HepG2 (cell line): ENCODE measurements at regions not wholly inside any gene's neighbourhood (a gene's known extent, or its start where the extent isn't known, plus 50 kb on each side); places are given as distances from the start of the nearest gene placed in this dataset.

Experiments used
- ATF3 ChIP-seq: sonication (generic); formaldehyde crosslinking; IDR thresholded peaks from 2 replicates; pipeline ENCODE4 v1.4.0; 2020; ENCODE audit warnings: missing genetic modification reagents
- SIN3A ChIP-seq: IDR thresholded peaks from 2 replicates; pipeline ENCODE4 v1.6.1; 2011; ENCODE audit warnings: low read depth, mild to moderate bottlenecking, control low read depth, low read length, borderline replicate concordance
- SMC3 ChIP-seq: IDR thresholded peaks from 2 replicates; pipeline ENCODE4 v1.6.1; 2011; ENCODE audit warnings: low read length, improper control_type of control experiment
- TAF1 ChIP-seq: sonication (generic); formaldehyde crosslinking; IDR thresholded peaks from 2 replicates; pipeline ENCODE4 v1.4.0; 2020; ENCODE audit warnings: missing genetic modification reagents
- ZFX ChIP-seq: sonication (generic); formaldehyde crosslinking; IDR thresholded peaks from 2 replicates; pipeline ENCODE4 v1.4.0; 2020; ENCODE audit warnings: mild to moderate bottlenecking, low read depth, missing genetic modification reagents, moderate library complexity

GRCh38 chr6:19597809-19598320 lies 239.3 kb upstream of the ID4 start:
- TF ChIP-seq SIN3A: no peak
- TF ChIP-seq SMC3: no peak
- no peak for TF ChIP-seq TAF1
- no peak for TF ChIP-seq ATF3 (CRISPR knock-in tag)
- TF ChIP-seq ZFX (CRISPR knock-in tag): no peak
